GM18909 (cell line): ENCODE measurements at regions not wholly inside any gene's neighbourhood (a gene's known extent, or its start where the extent isn't known, plus 50 kb on each side); places are given as distances from the start of the nearest gene placed in this dataset.
"Not testable (repeated sequence)": the region's sequence is repeated elsewhere in the genome, so short reads cannot be mapped to it uniquely, and the experiment has no call there.

ENCODE experiments used
- ATAC-seq: cut with Tn5 transposase; IDR thresholded peaks from one replicate; pipeline ENCODE4 v1.9.1; 2021; ENCODE audit warnings: mild to moderate bottlenecking; ENCODE audit not compliant: unreplicated experiment, poor library complexity

DNA sequence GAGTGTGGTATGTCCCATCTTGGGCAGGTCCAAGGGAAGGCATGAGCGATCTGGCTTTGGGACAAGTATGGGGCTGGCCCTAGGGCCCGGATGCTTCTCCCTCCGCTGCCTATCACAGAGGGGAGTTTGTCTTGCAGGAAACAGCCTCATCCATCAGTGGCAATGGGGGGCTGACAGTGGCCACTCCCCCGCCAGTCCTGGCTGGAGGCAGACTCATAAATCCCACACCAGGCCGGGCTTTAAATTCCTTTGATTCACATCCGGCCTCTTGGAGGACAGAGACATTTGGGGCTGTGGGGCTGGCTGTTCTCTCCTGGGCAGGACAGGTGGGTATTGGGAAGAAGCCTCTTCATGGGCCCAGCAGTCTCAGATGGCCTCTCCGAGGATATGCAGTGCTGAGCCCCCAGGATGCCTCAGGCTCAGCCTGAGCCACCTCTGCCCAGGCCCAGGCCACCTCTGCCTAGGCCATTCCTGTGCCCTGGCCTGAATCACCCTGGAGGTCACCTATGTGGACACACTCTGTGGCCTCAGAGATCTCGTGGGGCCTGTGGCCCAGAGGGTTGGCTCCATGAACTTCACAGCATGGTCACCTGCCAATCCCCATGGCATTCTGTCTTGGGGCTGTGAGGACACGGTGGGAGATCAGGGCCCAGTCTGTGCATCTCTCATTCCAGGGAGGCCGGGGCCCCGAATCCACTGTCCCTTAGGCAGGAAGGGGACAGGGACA lies 84.2 kb upstream of the GOLGA6L4 start:
- ATAC-seq, result no peak

DNA sequence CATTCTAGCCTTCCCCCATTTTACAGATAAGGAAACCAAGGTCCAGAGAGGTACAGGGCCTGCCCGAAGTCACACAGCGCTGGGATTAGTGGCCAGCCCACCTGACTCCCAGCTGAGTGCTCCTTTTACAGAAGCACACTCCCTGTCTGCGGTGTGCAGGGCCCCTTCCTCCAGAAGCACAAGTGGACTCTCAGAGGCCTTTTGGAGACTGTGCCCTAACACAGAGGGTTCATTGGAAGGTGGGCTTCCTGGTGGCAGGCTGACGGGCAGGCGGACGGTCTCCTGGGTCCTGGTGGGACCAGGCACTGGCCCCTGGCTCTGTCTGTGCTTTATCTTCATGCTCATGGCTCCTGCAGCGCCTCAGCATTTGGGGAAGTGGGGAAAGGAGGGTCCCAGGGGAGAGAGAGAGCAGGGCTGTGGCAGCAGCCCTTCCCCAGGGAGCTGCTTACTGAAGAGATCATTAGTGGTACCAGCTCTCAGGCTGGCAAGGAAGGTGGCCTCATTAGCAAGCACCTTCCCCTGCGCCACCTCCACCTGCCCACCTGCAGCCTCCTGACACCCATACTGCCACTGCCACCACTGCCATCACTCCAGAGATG lies 83.1 kb upstream of the GOLGA6L4 start:
- ATAC-seq, result not testable (repeated sequence)

DNA sequence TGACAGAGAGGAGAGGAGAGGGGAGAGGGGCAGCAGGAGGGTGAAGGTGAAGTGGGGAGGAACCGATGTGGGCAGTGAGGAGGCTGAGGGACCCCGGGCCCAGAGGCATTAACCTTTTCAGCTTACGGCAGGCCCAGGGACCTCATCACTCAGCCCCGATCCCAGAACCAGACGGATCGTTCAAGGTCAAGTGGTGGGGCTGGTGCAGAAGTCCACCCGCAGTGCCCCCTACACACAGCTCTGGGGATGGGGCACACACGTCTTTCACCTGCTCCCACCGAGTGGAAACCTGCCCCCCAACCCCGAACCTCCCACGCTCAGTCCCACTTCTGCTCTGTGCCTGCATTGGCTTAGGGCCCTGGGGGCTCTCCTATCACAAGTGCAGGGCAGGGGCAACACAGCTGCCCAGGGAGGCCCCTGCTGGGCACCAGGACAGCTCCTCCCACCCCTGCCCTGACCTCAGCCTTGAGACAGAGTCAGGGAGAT lies 81.9 kb upstream of the GOLGA6L4 start:
- not testable (repeated sequence) for ATAC-seq

DNA sequence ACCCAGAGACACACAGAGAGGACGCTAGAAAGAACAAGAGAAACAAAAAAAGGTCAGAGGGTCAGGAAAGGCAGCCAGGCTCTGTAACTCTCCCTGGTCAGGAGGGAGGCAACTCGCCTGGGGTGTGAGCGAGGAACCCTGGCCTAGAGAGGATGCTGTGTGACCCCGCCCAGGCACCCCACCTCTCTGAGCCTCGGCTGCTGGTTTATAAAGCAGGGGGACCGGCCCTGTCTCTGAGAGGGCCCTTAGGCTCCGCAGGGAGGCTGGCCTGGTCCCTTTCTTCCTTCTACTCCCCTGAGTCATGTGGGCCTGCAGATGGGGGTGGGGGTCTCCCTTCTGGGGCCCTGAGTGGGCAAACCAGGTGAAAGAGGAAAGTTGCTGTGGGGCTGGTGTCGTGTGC lies 81.3 kb upstream of the GOLGA6L4 start:
- not testable (repeated sequence) for ATAC-seq

DNA sequence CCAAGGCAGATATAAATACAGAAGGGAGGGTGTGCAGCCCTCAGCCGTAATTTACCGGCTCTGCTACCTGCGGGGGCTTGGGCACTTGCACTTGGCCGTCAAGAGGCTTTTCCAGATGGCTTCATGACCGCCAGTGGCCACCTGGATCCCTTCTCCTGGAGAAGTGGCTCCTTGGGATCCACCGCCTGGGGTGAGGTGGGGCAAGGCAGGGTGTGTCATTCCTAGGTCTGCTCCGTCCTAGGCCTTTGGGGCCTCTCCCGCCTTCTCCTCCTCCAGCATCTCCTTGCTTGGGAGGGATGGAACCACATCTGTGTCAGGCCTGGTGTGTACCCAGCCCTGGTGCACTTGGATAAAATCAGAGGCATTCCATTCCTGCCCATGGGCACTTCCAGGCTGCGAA lies 80.8 kb upstream of the GOLGA6L4 start:
- not testable (repeated sequence) for ATAC-seq

DNA sequence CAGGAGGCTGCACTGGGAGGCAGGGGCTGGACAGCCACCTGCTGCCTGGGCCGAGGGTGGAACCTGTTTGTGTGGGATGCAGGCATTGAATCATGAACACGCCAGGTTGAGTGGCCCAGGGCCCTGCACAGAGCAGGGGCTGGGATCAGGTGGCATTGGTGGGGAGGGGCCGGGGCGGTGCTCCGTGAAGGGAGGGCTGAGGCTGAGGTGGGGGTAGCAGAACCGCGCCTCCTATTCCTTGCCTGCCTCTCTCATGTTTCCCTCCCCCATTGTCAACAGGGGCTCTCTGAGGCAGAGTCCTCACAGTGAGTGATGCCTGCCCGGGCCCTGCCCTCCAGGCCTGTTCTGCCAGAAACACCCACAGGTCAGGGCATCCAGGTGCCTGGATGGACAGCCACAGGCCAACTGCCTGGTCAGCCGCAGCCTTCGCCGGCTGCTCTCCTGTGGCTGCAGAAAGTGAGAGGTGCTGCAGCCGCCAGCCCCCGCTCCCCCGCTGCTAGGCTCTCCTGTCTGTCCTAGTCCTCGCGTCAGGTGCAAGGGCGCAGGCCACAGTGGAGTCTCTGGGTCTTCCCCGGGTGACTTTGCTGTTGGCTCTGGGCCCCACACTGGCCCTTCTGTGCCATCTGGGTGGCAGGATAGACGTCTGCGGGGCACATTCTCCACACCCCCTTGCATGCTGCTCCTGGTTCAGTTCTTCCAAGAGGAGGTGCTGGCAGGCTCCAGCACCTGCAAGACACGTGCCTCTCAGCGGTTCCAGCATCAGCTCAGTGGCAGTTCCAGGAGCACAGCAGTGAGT lies 79.6 kb upstream of the GOLGA6L4 start:
- ATAC-seq, result not testable (repeated sequence)

DNA sequence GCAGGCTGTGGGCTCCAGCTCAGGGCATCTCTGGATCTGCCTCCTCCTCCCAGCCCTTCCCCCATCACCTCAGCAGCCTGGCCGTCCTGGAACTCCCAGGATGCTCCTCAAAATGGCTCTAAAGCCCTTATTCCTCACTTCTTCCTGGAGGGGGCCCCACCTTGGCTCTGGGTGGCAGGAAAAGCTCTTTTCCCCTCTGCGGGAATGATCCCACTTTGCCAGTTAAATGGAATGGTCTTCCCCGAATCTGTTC lies 79.1 kb upstream of the GOLGA6L4 start:
- ATAC-seq, result not testable (repeated sequence)

DNA sequence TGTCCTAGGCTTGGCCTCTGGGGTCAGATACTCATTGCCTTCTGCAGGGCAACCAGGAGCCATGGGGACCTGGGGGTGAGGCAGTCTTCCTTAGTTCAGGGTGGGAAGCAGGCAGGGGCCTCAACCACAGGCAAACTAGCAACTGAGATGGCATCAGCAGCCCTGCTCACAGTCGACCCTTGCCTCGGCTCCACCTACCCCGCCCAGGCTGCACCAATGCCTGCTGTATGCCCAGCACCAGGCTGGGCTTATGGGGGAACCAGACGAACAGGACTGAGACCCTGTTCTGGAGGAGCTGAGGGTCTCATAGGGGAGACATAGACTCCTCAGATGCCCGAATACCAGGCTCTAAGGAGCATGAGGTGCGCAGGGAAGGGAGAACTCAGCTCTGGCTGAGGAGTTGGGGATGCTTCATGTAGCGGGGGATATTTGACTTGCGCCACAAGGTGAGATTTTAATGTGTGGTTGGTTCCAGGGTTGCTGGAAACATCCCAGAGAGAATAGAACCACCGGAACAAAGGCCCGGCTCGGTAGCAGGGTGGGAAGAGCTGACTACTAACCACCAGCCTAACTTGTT lies 78.4 kb upstream of the GOLGA6L4 start:
- not testable (repeated sequence) for ATAC-seq

DNA sequence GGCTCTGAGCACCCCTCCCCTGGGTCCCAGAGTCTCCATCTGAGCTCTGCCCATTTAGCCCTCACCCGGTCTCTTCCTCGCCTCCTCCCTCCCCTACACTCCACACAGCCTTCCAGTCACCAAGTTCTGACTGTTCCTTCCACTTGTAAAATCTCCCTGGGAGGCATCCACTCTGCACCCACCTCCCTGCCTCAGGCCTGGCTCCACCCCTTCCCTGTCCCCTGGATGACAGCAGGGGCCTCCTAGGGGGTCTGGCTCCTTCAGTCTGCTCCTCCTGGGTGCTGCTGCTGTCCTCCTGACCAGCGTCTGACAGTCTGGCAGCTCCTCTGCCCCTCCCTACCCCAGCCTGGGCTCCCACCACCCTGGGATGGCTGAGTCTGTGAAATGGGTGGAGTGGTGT lies 77.7 kb upstream of the GOLGA6L4 start:
- not testable (repeated sequence) for ATAC-seq

DNA sequence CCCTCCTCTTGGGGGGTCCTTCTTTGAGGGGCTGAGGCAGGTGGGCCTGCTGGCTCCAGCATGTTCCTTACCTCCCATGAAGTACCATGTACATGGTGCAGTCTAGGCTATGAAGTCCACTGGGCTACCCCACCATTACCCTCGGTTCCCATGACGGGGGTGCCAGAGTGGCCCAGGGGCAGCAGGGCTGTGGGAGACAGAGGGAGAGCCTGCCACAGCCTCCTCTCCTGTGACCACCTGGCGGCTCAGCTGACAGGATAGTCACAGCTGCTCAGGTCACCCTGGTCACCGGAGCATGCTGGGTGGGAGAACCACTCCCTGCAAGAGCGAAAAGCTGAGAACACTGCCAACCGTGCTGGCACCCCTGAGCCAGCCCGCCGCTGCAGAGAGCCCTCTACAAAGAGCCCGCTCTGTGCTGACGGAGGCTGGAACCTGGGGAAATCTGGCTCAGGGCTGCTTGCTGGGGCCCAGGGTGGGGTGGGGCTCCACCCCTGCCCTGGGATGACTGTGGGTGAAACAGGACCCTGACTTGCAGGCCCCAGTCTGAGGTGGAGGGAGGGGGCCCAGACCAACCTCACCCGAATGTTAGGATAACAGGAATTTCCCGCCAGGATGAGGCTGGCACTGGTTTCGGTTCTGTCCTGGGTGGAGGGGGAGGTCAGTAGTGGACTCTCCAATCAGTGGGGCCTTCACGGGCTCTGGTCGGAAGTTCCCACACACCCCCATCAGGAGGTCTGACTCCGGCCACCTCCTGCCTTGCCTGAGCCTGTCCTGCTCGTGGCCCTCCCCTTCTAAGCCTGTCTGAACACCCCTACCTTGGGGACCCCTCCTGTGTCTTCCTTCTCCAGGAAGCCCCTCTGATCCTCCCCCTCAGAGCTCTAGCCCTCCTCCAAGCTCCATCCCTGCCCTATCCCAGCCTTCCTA lies 76.0 kb upstream of the GOLGA6L4 start:
- not testable (repeated sequence) for ATAC-seq

DNA sequence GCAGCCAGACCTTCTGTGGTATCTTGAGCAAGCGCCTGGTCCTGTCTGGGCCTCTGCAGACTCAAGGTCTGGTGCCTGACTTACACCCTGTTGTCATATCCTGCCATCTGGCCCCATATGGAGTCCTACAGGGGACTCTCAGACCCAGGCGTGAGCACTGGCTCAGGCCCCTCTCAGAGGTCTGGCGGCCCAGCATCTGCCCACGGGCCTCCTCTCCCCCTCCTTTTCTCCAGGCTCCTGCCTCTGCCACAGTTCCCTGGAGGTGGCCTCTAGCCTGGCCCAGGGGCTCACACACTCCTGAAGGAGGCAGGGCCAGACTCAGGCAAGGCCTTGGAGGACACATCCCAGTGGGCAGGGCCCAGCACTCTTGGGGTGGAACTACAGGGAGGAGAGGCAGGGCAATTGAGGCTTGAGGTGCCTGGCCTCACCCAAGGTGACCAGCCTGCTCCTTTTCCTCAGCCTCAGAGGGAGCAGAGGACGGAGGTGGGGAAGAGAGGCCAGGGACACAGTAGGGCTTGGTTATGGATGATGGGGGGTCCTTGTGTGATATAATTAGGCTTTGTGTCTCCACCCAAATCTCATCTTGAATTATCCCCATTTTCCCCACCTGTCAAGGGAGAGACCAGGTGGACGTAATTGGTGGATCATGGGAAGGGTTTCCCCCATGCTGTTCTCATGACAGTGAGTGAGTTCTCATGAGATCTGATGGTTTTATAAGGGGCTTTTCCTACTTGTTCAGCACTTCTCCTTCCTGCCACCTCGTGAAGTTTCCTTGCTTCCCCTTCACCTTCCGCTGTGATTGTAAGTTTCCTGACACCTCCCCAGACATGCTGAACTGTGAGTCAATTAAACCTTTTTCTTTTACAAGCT lies 70.9 kb upstream of the GOLGA6L4 start:
- not testable (repeated sequence) for ATAC-seq

DNA sequence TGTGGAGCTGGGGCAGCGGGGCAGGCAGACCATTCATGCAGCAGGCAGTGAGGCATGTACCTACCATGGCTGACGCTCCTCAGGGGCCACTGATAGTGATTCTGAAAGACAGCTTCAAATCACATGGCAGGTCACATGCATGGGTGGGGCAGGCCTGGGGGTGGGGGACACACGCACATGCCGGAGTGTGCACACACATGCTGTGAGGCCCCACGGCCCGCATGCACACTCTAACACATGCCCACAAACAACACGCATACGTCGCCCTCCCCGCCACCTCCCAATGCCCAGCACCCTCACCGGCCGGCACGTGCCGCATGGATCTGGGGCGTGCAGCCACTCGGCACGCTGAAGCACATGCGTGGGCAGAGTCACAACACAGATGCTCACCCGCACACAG lies 65.5 kb upstream of the GOLGA6L4 start:
- not testable (repeated sequence) for ATAC-seq

DNA sequence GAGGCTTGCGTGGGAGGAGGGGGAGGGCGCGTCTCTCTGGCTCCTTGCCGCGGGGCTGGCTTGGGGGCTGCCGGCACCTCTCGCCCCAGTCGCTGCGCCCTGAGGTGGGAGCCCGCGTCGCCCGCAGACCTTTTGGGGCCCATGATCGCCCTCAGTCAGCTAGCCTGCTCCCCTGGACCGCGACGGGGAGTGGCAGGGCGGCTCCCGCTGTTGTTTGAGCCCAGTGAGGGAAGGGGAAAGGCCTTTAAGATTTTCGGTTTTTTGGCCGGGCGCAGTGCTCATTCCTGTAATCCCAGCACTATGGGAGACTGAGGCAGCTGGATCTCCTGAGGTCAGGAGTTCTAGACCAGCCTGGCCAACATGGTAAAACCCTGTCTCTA lies 62.4 kb upstream of the GOLGA6L4 start:
- ATAC-seq, result not testable (repeated sequence)
